Parathyroid adenoma (tissue), 2 donors: ENCODE measurements at regions not wholly inside any gene's neighbourhood (a gene's known extent, or its start where the extent isn't known, plus 50 kb on each side); places are given as distances from the start of the nearest gene placed in this dataset.
"Not testable (repeated sequence)": the region's sequence is repeated elsewhere in the genome, so short reads cannot be mapped to it uniquely, and the experiment has no call there.

Experiments used
- H2AFZ ChIP-seq: fragments of 300-600 bp; sonication (generic); one replicate; pipeline ENCODE4 v1.7.0; 2017; ENCODE audit warnings: antibody characterized with exemption, mild to moderate bottlenecking
- H3K27ac ChIP-seq: fragments of 300-600 bp; sonication (generic); one replicate; pipeline ENCODE4 v1.7.0; 2017
- H3K27me3 ChIP-seq: fragments of 300-600 bp; sonication (generic); one replicate; pipeline ENCODE4 v1.7.0; 2017; ENCODE audit warnings: low read length; ENCODE audit not compliant: control insufficient read depth, insufficient read depth
- H3K36me3 ChIP-seq: fragments of 300-600 bp; sonication (generic); one replicate; pipeline ENCODE4 v1.7.0; 2017; ENCODE audit warnings: low read length; ENCODE audit not compliant: control insufficient read depth, insufficient read depth
- H3K4me1 ChIP-seq: fragments of 300-600 bp; sonication (generic); one replicate; pipeline ENCODE4 v1.7.0; 2017; ENCODE audit warnings: control low read depth
- H3K4me2 ChIP-seq: fragments of 300-600 bp; sonication (generic); one replicate; pipeline ENCODE4 v1.7.0; 2017; ENCODE audit warnings: low read length
- H3K4me3 ChIP-seq: fragments of 300-600 bp; sonication (generic); one replicate; pipeline ENCODE4 v1.7.0; 2017; ENCODE audit warnings: low read depth, low read length
- H3K79me2 ChIP-seq: fragments of 300-600 bp; sonication (generic); one replicate; pipeline ENCODE4 v1.7.0; 2017; ENCODE audit warnings: control low read depth
- H3K9ac ChIP-seq: fragments of 300-600 bp; sonication (generic); one replicate; pipeline ENCODE4 v1.7.0; 2017; ENCODE audit warnings: mild to moderate bottlenecking
- H3K9me3 ChIP-seq: fragments of 300-600 bp; sonication (generic); one replicate; pipeline ENCODE4 v1.7.0; 2017; ENCODE audit warnings: low read length; ENCODE audit not compliant: control insufficient read depth
- CTCF ChIP-seq: fragments of 300-600 bp; sonication (generic); IDR thresholded peaks from one replicate; pipeline ENCODE4 v1.7.0; 2017; ENCODE audit warnings: antibody characterized with exemption, mild to moderate bottlenecking
- donor health status: primary hyperparathyroidism.

- no peak overlapping the region for H2AFZ ChIP-seq
- H3K4me2 ChIP-seq, result no peak overlapping the region
- no peaks in the 10 kb centered on the region for H3K4me1 ChIP-seq
- no peaks in the 10 kb centered on the region for H3K36me3 ChIP-seq
- no peaks in the 10 kb centered on the region for H3K79me2 ChIP-seq
- H3K27me3 ChIP-seq, result no peaks in the 10 kb centered on the region
- H3K9me3 ChIP-seq, result no peaks in the 10 kb centered on the region
- H3K27ac ChIP-seq, result no peak overlapping the region
- H3K4me3 ChIP-seq, result no peak overlapping the region
- H3K9ac ChIP-seq, result no peak overlapping the region
- peak; percentile 29 for TF ChIP-seq CTCF
Measured at GRCh38 chr18:1663879-1664705, 759.4 kb downstream of the ADCYAP1 start.

GRCh38 chr18:1665079-1665478, 760.4 kb downstream of the ADCYAP1 start:
- no peak overlapping the region for H2AFZ ChIP-seq
- no peak overlapping the region for H3K9ac ChIP-seq
- H3K9me3 ChIP-seq, result no peaks in the 10 kb centered on the region
- H3K36me3 ChIP-seq, result no peaks in the 10 kb centered on the region
- no peak overlapping the region for H3K4me2 ChIP-seq
- TF ChIP-seq CTCF, result no peak
- no peak overlapping the region for H3K4me3 ChIP-seq
- no peak overlapping the region for H3K27ac ChIP-seq
- no peaks in the 10 kb centered on the region for H3K79me2 ChIP-seq
- H3K27me3 ChIP-seq, result no peaks in the 10 kb centered on the region
- H3K4me1 ChIP-seq, result no peaks in the 10 kb centered on the region

- no peak overlapping the region for H3K27ac ChIP-seq
- H2AFZ ChIP-seq, result no peak overlapping the region
- H3K9me3 ChIP-seq, result no peaks in the 10 kb centered on the region
- H3K36me3 ChIP-seq, result no peaks in the 10 kb centered on the region
- no peak overlapping the region for H3K9ac ChIP-seq
- no peak for TF ChIP-seq CTCF
- H3K4me1 ChIP-seq, result no peaks in the 10 kb centered on the region
- H3K4me3 ChIP-seq, result no peak overlapping the region
- no peaks in the 10 kb centered on the region for H3K79me2 ChIP-seq
- no peaks in the 10 kb centered on the region for H3K27me3 ChIP-seq
- no peak overlapping the region for H3K4me2 ChIP-seq
Measured at GRCh38 chr18:1668279-1668678, 763.6 kb downstream of the ADCYAP1 start.

GRCh38 chr18:1671710-1672109, 767.0 kb downstream of the ADCYAP1 start:
- H3K36me3 ChIP-seq, H3K4me1 ChIP-seq, H3K4me2 ChIP-seq, H3K79me2 ChIP-seq, H3K4me3 ChIP-seq, H2AFZ ChIP-seq, H3K9ac ChIP-seq, H3K9me3 ChIP-seq, H3K27me3 ChIP-seq, H3K27ac ChIP-seq: not testable (repeated sequence)

GRCh38 chr18:1676387-1676786, 771.7 kb downstream of the ADCYAP1 start:
- Histone ChIP-seq H3K4me2 (no peak overlapping the region), H3K4me1 (no peaks in the 10 kb centered on the region), H3K27ac (no peak overlapping the region), H3K9me3 (no peaks in the 10 kb centered on the region), H3K27me3 (no peaks in the 10 kb centered on the region), H3K9ac (no peak overlapping the region), H3K36me3 (no peaks in the 10 kb centered on the region), H3K79me2 (no peaks in the 10 kb centered on the region), H2AFZ (no peak overlapping the region), H3K4me3 (no peak overlapping the region)
- TF ChIP-seq CTCF, result no peak
